GM18511 (cell line): ENCODE measurements at regions not wholly inside any gene's neighbourhood (a gene's known extent, or its start where the extent isn't known, plus 50 kb on each side); places are given as distances from the start of the nearest gene placed in this dataset.

Experiments used
- ATAC-seq: cut with Tn5 transposase; IDR thresholded peaks from one replicate; pipeline ENCODE4 v1.9.1; 2021; ENCODE audit warnings: mild to moderate bottlenecking, moderate library complexity; ENCODE audit not compliant: unreplicated experiment

GRCh38 chr6:166754218-166755030 lies 127.4 kb upstream of the RPS6KA2 start:
- no peak for ATAC-seq

- ATAC-seq: no peak
Observed at GRCh38 chr6:166752928-166753721, 126.1 kb upstream of the RPS6KA2 start.

- ATAC-seq: peak; percentile 92
Observed at GRCh38 chr6:166752097-166752496, 125.0 kb upstream of the RPS6KA2 start.

- peak; percentile 85 for ATAC-seq
Observed at GRCh38 chr6:166751051-166751595, 124.1 kb upstream of the RPS6KA2 start.

GRCh38 chr6:166750108-166750793 lies 123.2 kb upstream of the RPS6KA2 start:
- ATAC-seq: no peak

GRCh38 chr6:166749666-166750065 lies 122.6 kb upstream of the RPS6KA2 start:
- no peak for ATAC-seq

- no peak for ATAC-seq
Observed at GRCh38 chr6:166747644-166748595, 120.9 kb upstream of the RPS6KA2 start.

GRCh38 chr6:166745801-166746668 lies 119.0 kb upstream of the RPS6KA2 start:
- ATAC-seq: no peak

GRCh38 chr6:166744223-166745134 lies 117.4 kb upstream of the RPS6KA2 start:
- ATAC-seq: no peak

- ATAC-seq: no peak
Observed at GRCh38 chr6:166743406-166744222, 116.6 kb upstream of the RPS6KA2 start.

GRCh38 chr6:166742981-166743380 lies 115.9 kb upstream of the RPS6KA2 start:
- ATAC-seq: no peak

GRCh38 chr6:166739976-166740318 lies 112.9 kb upstream of the RPS6KA2 start:
- ATAC-seq: no peak

GRCh38 chr6:166739117-166739975 lies 112.3 kb upstream of the RPS6KA2 start:
- no peak for ATAC-seq

- no peak for ATAC-seq
Observed at GRCh38 chr6:166738386-166739116, 111.5 kb upstream of the RPS6KA2 start.

GRCh38 chr6:166737261-166737660 lies 110.2 kb upstream of the RPS6KA2 start:
- no peak for ATAC-seq

GRCh38 chr6:166736634-166737033 lies 109.6 kb upstream of the RPS6KA2 start:
- ATAC-seq: no peak
